Memory B cell (primary cell): ENCODE measurements at regions not wholly inside any gene's neighbourhood (a gene's known extent, or its start where the extent isn't known, plus 50 kb on each side); places are given as distances from the start of the nearest gene placed in this dataset.

Experiments used
- ATAC-seq: fragments of 150-1000 bp; cut with Tn5 transposase; 2 replicates; pipeline ENCODE4 v1.10.0; 2021; ENCODE audit warnings: low read depth, mild to moderate bottlenecking, moderate library complexity
- DNase-seq, 2 donors: peaks; one replicate each; pipeline ENCODE4 v3.0.0; 2022; ENCODE audit warnings: low spot score in 2 of 2
- H3K27ac Mint-ChIP-seq: one replicate; pipeline ENCODE4 v1.8.0; 2022; ENCODE audit warnings: mild to moderate bottlenecking, moderate library complexity, mixed read lengths
- H3K27me3 Mint-ChIP-seq: one replicate; pipeline ENCODE4 v1.8.0; 2022; ENCODE audit warnings: mixed read lengths
- H3K36me3 Mint-ChIP-seq: one replicate; pipeline ENCODE4 v1.8.0; 2022; ENCODE audit warnings: mild to moderate bottlenecking, mixed read lengths
- H3K4me1 Mint-ChIP-seq: one replicate; pipeline ENCODE4 v1.8.0; 2022; ENCODE audit warnings: mixed read lengths
- H3K4me3 Mint-ChIP-seq: one replicate; pipeline ENCODE4 v1.8.0; 2022; ENCODE audit warnings: mild to moderate bottlenecking, moderate library complexity, mixed read lengths
- H3K9me3 Mint-ChIP-seq: one replicate; pipeline ENCODE4 v1.8.0; 2022; ENCODE audit warnings: mixed read lengths

GRCh38 chr12:115710104-115710564, 567.4 kb downstream of the MED13L start:
- Mint-ChIP-seq H3K27ac (no peak overlapping the region), H3K4me1 (no peaks in the 10 kb centered on the region), H3K9me3 (peaks cover 14% of the 10 kb centered on the region), H3K36me3 (no peaks in the 10 kb centered on the region), H3K4me3 (no peak overlapping the region), H3K27me3 (peaks cover 5% of the 10 kb centered on the region)
- ATAC-seq (no peak), DNase-seq (no peak)

- peaks cover 15% of the 10 kb centered on the region for H3K9me3 Mint-ChIP-seq
- no peak overlapping the region for H3K27ac Mint-ChIP-seq
- ATAC-seq: no peak
- H3K4me3 Mint-ChIP-seq: no peak overlapping the region
- no peaks in the 10 kb centered on the region for H3K36me3 Mint-ChIP-seq
- peaks cover 5% of the 10 kb centered on the region for H3K27me3 Mint-ChIP-seq
- DNase-seq: no peak
- no peaks in the 10 kb centered on the region for H3K4me1 Mint-ChIP-seq
Measured at GRCh38 chr12:115709540-115710011, 567.9 kb downstream of the MED13L start.

DNA sequence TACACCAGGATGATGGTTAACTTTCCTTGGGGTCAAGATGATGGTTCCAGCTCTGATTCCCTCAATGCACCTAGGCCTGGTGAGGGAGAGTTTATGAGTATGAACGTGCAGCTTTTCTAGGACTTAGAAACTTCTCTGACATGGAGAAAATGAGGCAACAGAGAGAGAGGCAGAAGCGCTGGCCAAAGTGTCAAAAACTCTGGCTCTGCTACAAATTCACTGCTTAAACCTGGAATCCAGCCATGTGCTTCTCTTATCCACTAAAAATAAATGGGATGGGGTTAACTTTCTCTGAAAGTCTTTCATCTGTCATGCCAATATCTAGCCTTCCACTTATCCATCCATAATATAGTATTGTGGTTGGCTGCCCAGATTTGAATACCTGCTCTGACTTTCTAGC, 568.7 kb downstream of the MED13L start:
- no peaks in the 10 kb centered on the region for H3K36me3 Mint-ChIP-seq
- ATAC-seq (no peak), DNase-seq (no peak)
- H3K9me3 Mint-ChIP-seq: peaks cover 13% of the 10 kb centered on the region
- H3K27me3 Mint-ChIP-seq: peaks cover 5% of the 10 kb centered on the region
- no peak overlapping the region for H3K4me3 Mint-ChIP-seq
- no peaks in the 10 kb centered on the region for H3K4me1 Mint-ChIP-seq
- no peak overlapping the region for H3K27ac Mint-ChIP-seq

DNA sequence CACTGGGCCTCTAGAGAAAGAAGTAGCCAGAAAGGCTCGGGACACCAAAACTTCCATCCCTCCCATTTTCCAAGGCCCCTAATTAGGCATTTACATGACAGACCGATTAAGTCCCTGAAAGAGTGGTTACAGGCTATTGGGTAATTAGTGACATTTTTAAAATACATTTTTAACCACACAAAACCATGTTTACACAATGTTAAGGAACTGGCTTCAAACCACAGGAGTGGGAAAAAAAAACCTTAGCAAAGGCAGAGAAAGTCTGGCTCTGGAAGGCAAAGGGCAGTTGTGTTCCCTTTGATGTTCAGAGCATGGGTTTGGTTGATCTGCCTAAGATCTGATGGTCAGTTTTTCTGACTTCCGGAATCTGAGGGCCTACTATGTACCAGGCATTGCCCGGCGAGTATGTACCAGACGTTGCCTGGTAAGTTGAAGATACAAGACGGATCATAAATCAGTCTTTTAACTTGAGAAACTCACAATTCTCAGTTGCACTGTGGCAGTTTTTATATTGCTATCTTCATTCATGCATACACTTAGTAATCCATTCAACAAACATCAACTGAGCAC, 576.5 kb downstream of the MED13L start:
- Mint-ChIP-seq H3K4me1 (no peaks in the 10 kb centered on the region), H3K27me3 (peaks cover 1% of the 10 kb centered on the region), H3K4me3 (no peak overlapping the region), H3K9me3 (peaks cover 7% of the 10 kb centered on the region), H3K36me3 (no peaks in the 10 kb centered on the region), H3K27ac (no peak overlapping the region)
- no peak for DNase-seq
- ATAC-seq: no peak

- Mint-ChIP-seq H3K36me3 (no peaks in the 10 kb centered on the region), H3K27me3 (peaks cover 4% of the 10 kb centered on the region), H3K4me3 (no peak overlapping the region), H3K4me1 (no peaks in the 10 kb centered on the region), H3K27ac (no peak overlapping the region), H3K9me3 (peaks cover 7% of the 10 kb centered on the region)
- no peak for DNase-seq
- ATAC-seq: no peak
Measured at GRCh38 chr12:115700081-115700480, 577.4 kb downstream of the MED13L start.

- no peak overlapping the region for H3K27ac Mint-ChIP-seq
- ATAC-seq: no peak
- no peaks in the 10 kb centered on the region for H3K4me1 Mint-ChIP-seq
- H3K9me3 Mint-ChIP-seq: peaks cover 5% of the 10 kb centered on the region
- DNase-seq: no peak
- H3K4me3 Mint-ChIP-seq: no peak overlapping the region
- no peaks in the 10 kb centered on the region for H3K36me3 Mint-ChIP-seq
- peaks cover 6% of the 10 kb centered on the region for H3K27me3 Mint-ChIP-seq
Measured at GRCh38 chr12:115698257-115698656, 579.2 kb downstream of the MED13L start.

DNA sequence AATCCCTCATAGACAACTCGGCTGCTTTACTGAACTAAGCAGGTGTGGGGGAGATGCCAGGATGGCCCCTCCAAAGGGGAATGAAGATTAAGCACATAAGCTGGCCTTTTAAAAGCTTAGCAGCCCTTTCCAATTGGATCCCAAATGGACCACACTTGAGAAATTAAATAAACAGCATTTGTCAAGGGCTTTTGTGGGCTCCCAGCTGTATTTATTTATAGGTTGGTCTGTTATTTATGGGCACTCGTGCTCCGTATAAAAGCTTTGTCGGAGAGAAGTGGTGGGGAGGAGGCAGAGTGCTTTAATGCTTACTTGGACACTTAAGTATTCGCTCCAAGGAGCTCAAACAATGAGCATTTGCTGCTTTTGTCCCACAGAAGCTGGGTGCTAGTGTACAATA, 580.2 kb downstream of the MED13L start:
- ATAC-seq: no peak
- Mint-ChIP-seq H3K27me3 (peaks cover 6% of the 10 kb centered on the region), H3K4me3 (no peak overlapping the region), H3K36me3 (no peaks in the 10 kb centered on the region), H3K4me1 (no peaks in the 10 kb centered on the region), H3K27ac (no peak overlapping the region), H3K9me3 (peaks cover 5% of the 10 kb centered on the region)
- DNase-seq: no peak

- Mint-ChIP-seq H3K27me3 (peaks cover 9% of the 10 kb centered on the region), H3K36me3 (no peaks in the 10 kb centered on the region), H3K27ac (no peak overlapping the region), H3K4me3 (no peak overlapping the region), H3K4me1 (no peaks in the 10 kb centered on the region), H3K9me3 (peaks cover 4% of the 10 kb centered on the region)
- ATAC-seq: no peak
- no peak for DNase-seq
Measured at GRCh38 chr12:115694564-115694963, 582.9 kb downstream of the MED13L start.

- Mint-ChIP-seq H3K36me3 (no peaks in the 10 kb centered on the region), H3K4me1 (no peaks in the 10 kb centered on the region), H3K27me3 (peaks cover 9% of the 10 kb centered on the region), H3K27ac (no peak overlapping the region), H3K4me3 (no peak overlapping the region), H3K9me3 (peaks cover 4% of the 10 kb centered on the region)
- DNase-seq (no peak), ATAC-seq (no peak)
Measured at GRCh38 chr12:115693970-115694369, 583.5 kb downstream of the MED13L start.

GRCh38 chr12:115691123-115691522, 586.4 kb downstream of the MED13L start:
- H3K27me3 Mint-ChIP-seq: peaks cover 15% of the 10 kb centered on the region
- H3K27ac Mint-ChIP-seq: no peak overlapping the region
- DNase-seq: no peak
- no peaks in the 10 kb centered on the region for H3K4me1 Mint-ChIP-seq
- no peak for ATAC-seq
- H3K9me3 Mint-ChIP-seq: peaks cover 6% of the 10 kb centered on the region
- no peak overlapping the region for H3K4me3 Mint-ChIP-seq
- H3K36me3 Mint-ChIP-seq: no peaks in the 10 kb centered on the region

- ATAC-seq: no peak
- Mint-ChIP-seq H3K36me3 (no peaks in the 10 kb centered on the region), H3K4me3 (no peak overlapping the region), H3K27me3 (peaks cover 9% of the 10 kb centered on the region), H3K27ac (no peak overlapping the region), H3K4me1 (no peaks in the 10 kb centered on the region), H3K9me3 (peaks cover 4% of the 10 kb centered on the region)
- DNase-seq: no peak
Measured at GRCh38 chr12:115687094-115687493, 590.4 kb downstream of the MED13L start.

DNA sequence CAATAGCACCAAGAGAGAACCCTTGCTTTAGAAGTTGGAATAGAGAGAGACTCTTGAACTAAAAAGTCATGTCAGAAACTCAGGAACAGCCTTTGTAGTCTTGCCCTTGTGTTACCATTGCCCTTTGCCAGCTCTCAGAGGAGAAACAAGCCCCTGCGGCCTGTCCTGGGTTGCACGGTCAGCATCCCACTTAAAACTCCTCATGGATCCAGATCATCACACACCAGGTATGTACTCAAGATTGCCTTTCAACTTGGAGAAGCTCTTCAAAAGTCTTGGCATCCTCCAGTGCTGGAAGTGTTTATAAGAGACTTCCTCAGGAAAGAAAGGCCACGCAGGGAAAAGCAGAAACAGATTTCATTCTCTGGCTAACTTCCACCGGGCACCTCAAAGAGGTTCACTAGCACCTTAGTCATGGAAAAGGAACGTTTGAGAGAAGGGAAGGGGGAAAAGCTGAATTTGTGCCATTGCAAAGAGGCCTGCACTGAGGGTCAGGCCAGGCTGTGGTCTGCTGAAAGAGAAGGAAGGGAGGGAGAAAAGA, 594.2 kb downstream of the MED13L start:
- DNase-seq: no peak

GRCh38 chr12:115680967-115681366, 596.5 kb downstream of the MED13L start:
- Mint-ChIP-seq H3K9me3 (peaks cover 4% of the 10 kb centered on the region), H3K4me1 (no peaks in the 10 kb centered on the region), H3K27ac (no peak overlapping the region), H3K27me3 (no peaks in the 10 kb centered on the region), H3K4me3 (no peak overlapping the region), H3K36me3 (no peaks in the 10 kb centered on the region)
- ATAC-seq (no peak), DNase-seq (no peak)

More for the DNA sequence above, 594.2 kb downstream of the MED13L start:
- H3K9me3 Mint-ChIP-seq: peaks cover 6% of the 10 kb centered on the region
- H3K4me1 Mint-ChIP-seq: no peaks in the 10 kb centered on the region
- peaks cover 6% of the 10 kb centered on the region for H3K27me3 Mint-ChIP-seq
- no peak overlapping the region for H3K4me3 Mint-ChIP-seq
- ATAC-seq: no peak
- no peaks in the 10 kb centered on the region for H3K36me3 Mint-ChIP-seq
- H3K27ac Mint-ChIP-seq: no peak overlapping the region

- peaks cover 6% of the 10 kb centered on the region for H3K9me3 Mint-ChIP-seq
- no peak overlapping the region for H3K27ac Mint-ChIP-seq
Measured at GRCh38 chr12:115672506-115673080, 604.9 kb downstream of the MED13L start.

GRCh38 chr12:115672086-115672485, 605.4 kb downstream of the MED13L start:
- no peak for ATAC-seq
- Mint-ChIP-seq H3K27me3 (no peaks in the 10 kb centered on the region), H3K27ac (no peak overlapping the region), H3K36me3 (no peaks in the 10 kb centered on the region), H3K9me3 (peaks cover 6% of the 10 kb centered on the region), H3K4me3 (no peak overlapping the region), H3K4me1 (no peaks in the 10 kb centered on the region)
- no peak for DNase-seq

More at GRCh38 chr12:115672506-115673080, 604.9 kb downstream of the MED13L start:
- Mint-ChIP-seq H3K36me3 (no peaks in the 10 kb centered on the region), H3K27me3 (no peaks in the 10 kb centered on the region), H3K4me1 (no peaks in the 10 kb centered on the region), H3K4me3 (no peak overlapping the region)
- DNase-seq (no peak), ATAC-seq (no peak)
